ENCODE measurements at regions not wholly inside any gene's neighbourhood (a gene's known extent, or its start where the extent isn't known, plus 50 kb on each side); places are given as distances from the start of the nearest gene placed in this dataset.

DNA sequence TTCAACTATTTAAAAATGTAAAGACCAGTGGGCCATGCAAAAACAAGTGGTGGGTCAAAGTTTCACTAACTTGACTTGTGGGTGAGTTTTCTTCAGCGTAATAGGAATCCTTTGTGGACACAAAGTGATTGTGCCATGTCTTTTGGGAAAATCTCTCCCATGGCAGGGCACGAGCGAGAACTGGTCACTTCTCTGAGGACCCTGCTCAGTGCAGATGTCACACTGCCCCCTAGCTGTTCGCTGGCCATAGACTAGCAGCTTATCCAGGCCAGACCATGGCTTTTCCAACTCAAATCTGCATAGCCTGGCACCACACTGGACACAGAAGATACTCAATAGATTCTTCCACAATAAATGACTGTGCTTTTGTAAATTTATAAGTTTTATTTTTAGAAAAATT is 306.0 kb upstream of the CCL2 start:
- H2AFZ ChIP-seq (ENCODE audit: insufficient read depth, low read depth, low read length, poor library complexity, severe bottlenecking): no peak overlapping the region
- CTCF ChIA-PET: no interaction called here
- DNase-seq: no peak
- no peak overlapping the region for H3K4me3 ChIP-seq (ENCODE audit: control extremely low read depth in 1 of 5, extremely low read depth in 1 of 5, insufficient read depth in 1 of 5, low read depth in 2 of 5, low read length in 4 of 5)
- H4K20me1 ChIP-seq (ENCODE audit: control insufficient read depth, insufficient read depth, low read length, poor library complexity, severe bottlenecking): no peaks in the 10 kb centered on the region
- Mint-ChIP-seq H3K4me3 (no peak overlapping the region), H3K27ac (no peak overlapping the region), H3K27me3 (peaks cover 12% of the 10 kb centered on the region), H3K9me3 (ENCODE audit: insufficient read depth) (no peaks in the 10 kb centered on the region), H3K4me1 (no peaks in the 10 kb centered on the region)
- no peak overlapping the region for H3K4me2 ChIP-seq (replicated peaks; ENCODE audit: low read depth, low read length, poor library complexity, severe bottlenecking)
- H3K4me1 ChIP-seq (ENCODE audit: control insufficient read depth in 2 of 2, insufficient read depth in 2 of 2, low read length in 2 of 2): no peaks in the 10 kb centered on the region
- H3K27ac ChIP-seq (ENCODE audit: low read length in 2 of 2): no peak overlapping the region
- WGBS (ENCODE audit: insufficient coverage): 77% methylated on average over 4 of the region's 4 CpGs
- H3K9ac ChIP-seq (ENCODE audit: low read length): no peak overlapping the region
- H3K79me2 ChIP-seq (ENCODE audit: control insufficient read depth, insufficient read depth, low read length): no peaks in the 10 kb centered on the region
- intact Hi-C loops (cut with micrococcal nuclease): no loop called here
- POLR2A ChIA-PET: no interaction called here
- no peaks in the 10 kb centered on the region for H3K27me3 ChIP-seq (replicated peaks in 1 of 4; ENCODE audit: control extremely low read depth in 1 of 4, control insufficient read depth in 3 of 4, insufficient read depth in 4 of 4, low read length in 3 of 4)
- ATAC-seq (ENCODE audit: low read depth): no peak
- H3K36me3 ChIP-seq (replicated peaks in 1 of 2; ENCODE audit: control extremely low read depth in 1 of 2, control insufficient read depth in 1 of 2, extremely low read depth in 1 of 2, insufficient read depth in 2 of 2, low read length in 1 of 2): no peaks in the 10 kb centered on the region
- TF ChIP-seq EZH2 (IDR thresholded peaks at IDR 0.05; ENCODE audit: borderline replicate concordance, insufficient read depth, low read depth, low read length, poor library complexity, severe bottlenecking): no peak
- no peak for TF ChIP-seq CTCF (IDR thresholded peaks at IDR 0.05)
- H3K9me3 ChIP-seq (ENCODE audit: control extremely low read depth in 1 of 3, control insufficient read depth in 2 of 3, insufficient read depth in 1 of 3, low read length in 2 of 3): no peaks in the 10 kb centered on the region

DNA sequence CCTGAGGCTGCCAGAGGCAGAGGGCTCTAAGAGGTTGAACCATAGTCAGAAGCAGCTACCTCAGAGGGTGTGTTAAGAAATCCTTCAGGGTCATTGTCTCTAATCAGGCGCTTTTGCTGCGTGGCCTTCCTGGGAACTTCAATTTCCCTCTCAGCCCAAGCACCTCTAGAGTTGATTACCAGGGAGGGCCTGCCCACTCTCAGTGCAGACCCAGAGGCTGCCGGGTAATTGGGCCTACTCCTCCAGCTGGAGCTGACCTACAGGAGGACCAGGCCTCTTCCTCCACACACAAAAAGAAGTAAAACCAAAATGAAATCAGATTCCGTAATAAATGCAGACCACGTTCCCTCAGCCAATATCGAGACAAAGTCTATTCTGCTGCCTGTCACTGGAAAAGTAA is 305.0 kb upstream of the CCL2 start:
- DNase-seq: no peak
- Mint-ChIP-seq H3K27ac (no peak overlapping the region), H3K4me1 (no peaks in the 10 kb centered on the region), H3K4me3 (no peak overlapping the region), H3K9me3 (ENCODE audit: insufficient read depth) (no peaks in the 10 kb centered on the region), H3K27me3 (peaks cover 17% of the 10 kb centered on the region)
- Histone ChIP-seq H3K4me2 (replicated peaks; ENCODE audit: low read depth, low read length, poor library complexity, severe bottlenecking) (no peak overlapping the region), H2AFZ (ENCODE audit: insufficient read depth, low read depth, low read length, poor library complexity, severe bottlenecking) (no peak overlapping the region), H3K36me3 (replicated peaks in 1 of 2; ENCODE audit: control extremely low read depth in 1 of 2, control insufficient read depth in 1 of 2, extremely low read depth in 1 of 2, insufficient read depth in 2 of 2, low read length in 1 of 2) (no peaks in the 10 kb centered on the region), H3K27ac (ENCODE audit: low read length in 2 of 2) (no peak overlapping the region), H3K4me1 (ENCODE audit: control insufficient read depth in 2 of 2, insufficient read depth in 2 of 2, low read length in 2 of 2) (no peaks in the 10 kb centered on the region), H4K20me1 (ENCODE audit: control insufficient read depth, insufficient read depth, low read length, poor library complexity, severe bottlenecking) (no peaks in the 10 kb centered on the region), H3K27me3 (replicated peaks in 1 of 4; ENCODE audit: control extremely low read depth in 1 of 4, control insufficient read depth in 3 of 4, insufficient read depth in 4 of 4, low read length in 3 of 4) (no peaks in the 10 kb centered on the region), H3K9ac (ENCODE audit: low read length) (no peak overlapping the region), H3K79me2 (ENCODE audit: control insufficient read depth, insufficient read depth, low read length) (no peaks in the 10 kb centered on the region), H3K4me3 (ENCODE audit: control extremely low read depth in 1 of 5, extremely low read depth in 1 of 5, insufficient read depth in 1 of 5, low read depth in 2 of 5, low read length in 4 of 5) (no peak overlapping the region), H3K9me3 (ENCODE audit: control extremely low read depth in 1 of 3, control insufficient read depth in 2 of 3, insufficient read depth in 1 of 3, low read length in 2 of 3) (no peaks in the 10 kb centered on the region)
- ChIA-PET POLR2A (no interaction called here), CTCF (no interaction called here)
- WGBS (ENCODE audit: insufficient coverage): 96% methylated on average over 4 of the region's 6 CpGs
- intact Hi-C loops (cut with micrococcal nuclease): no loop called here
- TF ChIP-seq EZH2 (IDR thresholded peaks at IDR 0.05; ENCODE audit: borderline replicate concordance, insufficient read depth, low read depth, low read length, poor library complexity, severe bottlenecking): no peak
- TF ChIP-seq CTCF (IDR thresholded peaks at IDR 0.05): no peak
- no peak for ATAC-seq (ENCODE audit: low read depth)
